Gastrocnemius medialis (tissue), 4 donors: ENCODE measurements at regions not wholly inside any gene's neighbourhood (a gene's known extent, or its start where the extent isn't known, plus 50 kb on each side); places are given as distances from the start of the nearest gene placed in this dataset.

ENCODE experiments used
- POLR2A ChIP-seq, 2 donors: fragments of 450-650 bp; IDR thresholded peaks; one replicate each; pipeline ENCODE4 v1.6.1; 2017; ENCODE audit warnings: antibody characterized with exemption in 2 of 2, mild to moderate bottlenecking in 2 of 2, moderate library complexity in 2 of 2
- TF ChIP-seq, protein P1 (sequence below), 5 experiments: fragments of 450-650 bp in 3 of 5; fragments of 200-600 bp in 2 of 5; sonication (generic) in 2 of 5; IDR thresholded peaks in 4 of 5; conservative IDR thresholded peaks in 1 of 5; 1 replicate in 4 of 5; 2 replicates in 1 of 5; pipeline ENCODE4 v1.5.1; 2016 to 2019; ENCODE audit warnings: antibody characterized with exemption in 5 of 5, mild to moderate bottlenecking in 3 of 5, moderate library complexity in 3 of 5

DNA sequence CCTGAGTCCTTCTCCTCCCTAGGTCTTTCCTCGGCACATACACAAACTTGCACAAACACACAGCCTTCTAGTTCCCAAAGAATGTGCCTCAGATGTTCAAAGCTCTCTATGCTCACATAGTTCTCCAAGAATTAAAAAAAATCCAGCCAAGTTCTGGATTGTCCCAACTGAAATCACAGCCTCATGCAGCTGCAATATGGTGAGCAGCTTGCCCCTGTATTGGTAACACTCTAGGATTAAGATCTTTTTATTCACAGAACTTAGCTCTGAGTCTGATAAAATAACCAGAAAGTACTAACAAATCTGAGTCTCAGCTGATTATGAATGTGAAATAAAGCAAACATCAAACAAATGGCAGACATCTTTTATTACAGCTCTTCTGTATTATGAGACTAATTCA, 604.8 kb upstream of the PFKP start:
- TF ChIP-seq, protein P1, sequence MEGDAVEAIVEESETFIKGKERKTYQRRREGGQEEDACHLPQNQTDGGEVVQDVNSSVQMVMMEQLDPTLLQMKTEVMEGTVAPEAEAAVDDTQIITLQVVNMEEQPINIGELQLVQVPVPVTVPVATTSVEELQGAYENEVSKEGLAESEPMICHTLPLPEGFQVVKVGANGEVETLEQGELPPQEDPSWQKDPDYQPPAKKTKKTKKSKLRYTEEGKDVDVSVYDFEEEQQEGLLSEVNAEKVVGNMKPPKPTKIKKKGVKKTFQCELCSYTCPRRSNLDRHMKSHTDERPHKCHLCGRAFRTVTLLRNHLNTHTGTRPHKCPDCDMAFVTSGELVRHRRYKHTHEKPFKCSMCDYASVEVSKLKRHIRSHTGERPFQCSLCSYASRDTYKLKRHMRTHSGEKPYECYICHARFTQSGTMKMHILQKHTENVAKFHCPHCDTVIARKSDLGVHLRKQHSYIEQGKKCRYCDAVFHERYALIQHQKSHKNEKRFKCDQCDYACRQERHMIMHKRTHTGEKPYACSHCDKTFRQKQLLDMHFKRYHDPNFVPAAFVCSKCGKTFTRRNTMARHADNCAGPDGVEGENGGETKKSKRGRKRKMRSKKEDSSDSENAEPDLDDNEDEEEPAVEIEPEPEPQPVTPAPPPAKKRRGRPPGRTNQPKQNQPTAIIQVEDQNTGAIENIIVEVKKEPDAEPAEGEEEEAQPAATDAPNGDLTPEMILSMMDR (IDR thresholded peaks at IDR 0.05 in 4 of 5, conservative IDR thresholded peaks at IDR 0.05 in 1 of 5): no peak
- TF ChIP-seq POLR2A (IDR thresholded peaks at IDR 0.05): no peak
